GM21619 (cell line): ENCODE measurements at regions not wholly inside any gene's neighbourhood (a gene's known extent, or its start where the extent isn't known, plus 50 kb on each side); places are given as distances from the start of the nearest gene placed in this dataset.

Experiments
- ATAC-seq: cut with Tn5 transposase; IDR thresholded peaks from one replicate; pipeline ENCODE4 v1.9.1; 2021; ENCODE audit not compliant: unreplicated experiment

DNA sequence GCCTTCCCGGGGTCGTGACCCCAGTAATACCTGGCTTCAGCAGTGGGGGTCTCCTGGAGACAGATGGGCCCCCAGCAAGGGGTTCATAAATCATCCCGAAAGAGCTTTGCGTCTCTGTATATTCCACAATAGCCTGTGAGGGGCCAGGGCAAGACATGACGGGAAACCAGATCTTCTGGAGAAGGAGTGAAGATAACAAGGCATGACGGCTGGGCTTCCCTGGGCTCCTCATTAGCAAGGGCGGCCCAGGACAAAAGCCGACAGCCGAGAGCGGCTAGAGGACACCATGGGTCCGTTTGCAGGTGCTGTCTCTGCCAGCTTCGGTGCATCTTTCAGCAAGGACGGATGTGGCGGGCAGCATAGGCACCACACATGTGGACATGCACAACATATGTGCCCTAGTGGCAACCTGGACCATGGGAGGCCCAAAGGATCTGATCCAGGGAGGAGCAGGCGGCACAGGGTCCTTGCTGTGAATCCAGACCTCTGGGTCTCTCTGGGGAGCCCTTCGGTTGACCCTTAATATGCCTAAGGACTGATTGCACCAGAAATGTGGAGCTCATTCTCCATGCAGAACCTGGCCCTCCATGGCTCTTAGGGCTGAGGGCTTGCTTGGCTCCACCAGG, 136.9 kb upstream of the FOXF1 start:
- no peak for ATAC-seq

DNA sequence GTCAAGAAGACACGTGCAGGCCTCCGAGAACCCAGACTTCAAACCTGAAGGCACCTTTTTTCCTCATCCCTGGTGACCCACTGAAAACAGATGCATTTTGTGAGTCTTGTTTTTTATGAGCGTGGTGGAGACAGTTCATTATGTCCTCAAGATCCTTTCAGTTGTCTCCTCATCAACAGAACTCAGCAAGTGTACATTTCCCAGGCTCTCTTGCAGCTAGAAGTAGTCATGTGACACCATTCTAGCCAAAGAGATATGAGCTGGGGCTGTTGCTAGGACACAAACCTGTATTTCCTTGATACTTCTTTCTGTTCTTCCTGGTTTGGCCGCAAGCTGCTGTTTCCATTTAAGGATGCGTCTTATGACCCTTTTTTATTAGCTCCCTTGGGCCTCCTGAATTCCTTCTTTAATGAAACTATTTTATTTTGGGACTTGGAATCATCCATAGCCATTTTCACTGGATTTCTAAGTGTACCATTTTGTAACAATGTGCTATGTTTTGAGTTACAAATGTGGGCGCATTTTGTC, 135.7 kb upstream of the FOXF1 start:
- no peak for ATAC-seq

DNA sequence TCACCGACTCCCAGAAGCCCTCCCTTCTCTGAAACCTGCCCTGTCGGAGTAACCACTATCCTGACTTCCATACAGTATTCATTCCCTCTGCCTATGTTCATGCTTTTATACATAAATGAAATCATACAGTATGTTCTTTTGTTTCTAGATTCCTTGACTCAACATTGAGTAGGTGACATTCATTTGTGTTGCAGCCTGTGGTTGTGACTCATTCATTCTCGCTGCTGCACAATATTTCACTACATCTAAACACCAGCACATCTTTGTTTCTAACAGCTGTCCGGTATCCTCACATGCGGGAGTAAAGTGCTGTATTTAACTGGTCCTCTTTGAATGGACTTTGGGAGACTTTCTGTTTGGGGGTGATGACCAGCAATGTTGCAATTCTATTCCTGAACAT, 135.0 kb upstream of the FOXF1 start:
- ATAC-seq, result no peak

DNA sequence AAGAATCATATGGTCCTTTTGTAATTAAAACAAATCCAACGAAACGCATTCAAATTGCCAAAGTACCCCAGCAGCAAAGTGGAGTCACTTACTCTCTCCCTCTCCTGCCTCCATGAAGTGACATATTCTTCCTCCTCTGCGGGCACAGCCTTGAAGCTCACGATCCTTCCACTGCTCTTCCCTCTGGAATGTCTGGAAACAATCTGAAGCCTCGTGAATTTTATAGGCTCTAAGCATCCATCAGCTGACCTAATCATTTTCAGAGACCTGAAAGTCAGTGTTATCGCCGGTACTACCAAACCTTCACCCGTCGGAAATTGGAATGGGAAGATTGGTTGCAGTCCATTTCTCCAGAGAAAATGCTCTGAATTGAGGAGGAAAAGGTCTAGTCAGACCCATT, 134.5 kb upstream of the FOXF1 start:
- no peak for ATAC-seq

DNA sequence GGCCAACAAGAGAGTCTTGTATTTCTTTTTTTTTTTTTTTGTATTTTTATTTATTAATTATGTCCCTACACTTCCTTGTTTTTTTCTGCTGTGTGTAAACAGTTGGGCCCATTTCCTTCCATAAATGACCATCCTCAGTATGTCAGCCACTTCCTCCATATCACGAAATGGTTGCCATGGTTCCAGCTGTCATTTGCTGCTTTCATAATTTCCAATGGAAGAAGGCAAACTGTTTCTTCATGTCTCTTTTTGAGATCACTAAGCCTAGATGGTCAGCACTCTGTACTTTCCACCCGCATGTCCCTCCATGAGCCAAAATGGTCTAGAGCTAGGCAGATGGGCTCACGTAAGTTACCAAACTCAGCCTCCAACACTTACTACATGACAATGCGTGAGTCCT, 133.5 kb upstream of the FOXF1 start:
- ATAC-seq, result no peak

DNA sequence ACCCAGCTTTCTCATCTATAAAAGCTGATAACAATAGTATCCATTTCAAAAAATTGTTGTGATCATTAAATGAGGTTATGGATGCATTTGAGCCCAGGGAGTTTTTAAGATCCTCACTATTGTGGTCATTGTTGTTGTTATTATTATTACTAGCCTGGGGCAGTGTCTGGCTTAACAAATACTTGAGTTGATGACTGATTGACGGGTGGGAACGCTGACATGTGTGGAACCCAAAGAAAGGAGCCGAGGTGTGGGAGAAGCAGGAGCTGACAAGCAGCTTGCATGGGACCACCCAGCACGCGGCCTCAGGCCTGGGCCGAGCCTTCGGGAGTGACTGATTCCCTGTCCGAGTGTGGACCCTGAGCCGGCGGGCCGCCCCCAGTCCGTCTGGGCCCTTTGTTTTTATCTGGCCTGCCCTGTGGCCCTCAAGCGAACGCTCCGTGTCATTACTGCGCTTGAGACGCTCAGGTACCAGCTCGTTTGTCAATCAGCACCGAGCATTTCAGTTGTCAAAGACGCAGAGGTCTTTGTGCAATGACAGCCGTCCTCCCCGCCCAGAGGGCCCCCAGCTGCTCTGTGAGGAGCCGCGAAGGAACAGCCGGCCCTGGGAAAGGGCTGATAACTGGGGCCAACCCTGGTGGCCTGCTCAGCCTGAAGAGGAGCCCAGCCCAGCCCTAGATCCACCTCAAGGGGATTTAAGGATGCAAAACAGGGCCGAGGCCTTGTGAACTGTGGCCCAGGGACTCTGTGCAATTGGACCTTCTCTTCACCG, 132.9 kb upstream of the FOXF1 start:
- no peak for ATAC-seq

DNA sequence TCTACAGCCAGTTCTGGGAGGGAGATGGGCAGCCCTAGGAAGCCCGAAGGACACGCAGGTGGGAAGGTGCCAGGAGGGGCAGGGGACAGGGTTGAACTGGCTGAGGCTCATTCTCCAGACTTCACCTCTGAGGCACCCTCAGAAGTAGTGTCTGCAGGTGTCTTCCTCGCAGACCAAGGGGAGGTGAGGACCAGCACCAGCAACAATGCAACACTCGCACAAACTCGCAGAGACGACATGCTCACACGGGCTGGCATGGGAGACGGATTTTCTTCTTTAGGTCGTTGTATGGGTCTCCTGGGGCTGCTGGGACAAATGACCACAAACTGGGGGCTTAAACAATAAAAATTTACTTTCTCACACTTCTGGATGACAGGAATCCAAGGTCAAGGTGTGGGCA, 132.2 kb upstream of the FOXF1 start:
- no peak for ATAC-seq

DNA sequence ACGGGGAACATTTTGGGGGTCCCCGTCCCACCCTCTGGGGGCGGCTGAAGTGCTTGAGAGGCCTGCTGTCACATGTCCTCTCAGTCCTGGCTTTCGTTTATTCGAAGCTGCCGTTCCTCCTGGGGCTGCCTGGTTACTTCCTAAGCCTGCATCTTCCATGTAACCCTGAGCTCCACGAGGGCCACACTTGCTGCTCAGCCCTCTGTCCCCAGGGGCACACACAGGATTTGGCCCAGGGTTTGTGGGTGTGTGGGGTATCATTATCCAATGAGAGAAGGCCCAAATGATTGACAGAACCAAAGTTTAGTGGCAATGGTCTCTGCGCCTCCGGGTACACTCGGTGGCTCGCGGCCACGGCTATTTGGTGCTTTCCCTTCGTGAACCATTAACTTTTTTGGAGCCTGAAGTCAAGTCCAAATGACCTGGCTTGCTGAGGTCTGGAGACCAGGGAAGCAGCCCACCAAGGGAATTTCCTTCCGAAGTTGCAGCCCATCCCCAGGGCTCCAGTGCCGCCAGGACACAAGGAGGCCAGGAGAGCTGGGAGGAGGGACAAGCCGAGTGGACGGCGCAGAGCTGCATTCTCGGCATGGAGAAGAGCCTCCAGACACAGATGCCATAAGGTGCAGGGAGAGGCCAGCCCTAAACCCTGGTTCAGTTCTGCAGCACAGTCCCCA, 131.4 kb upstream of the FOXF1 start:
- ATAC-seq, result no peak

DNA sequence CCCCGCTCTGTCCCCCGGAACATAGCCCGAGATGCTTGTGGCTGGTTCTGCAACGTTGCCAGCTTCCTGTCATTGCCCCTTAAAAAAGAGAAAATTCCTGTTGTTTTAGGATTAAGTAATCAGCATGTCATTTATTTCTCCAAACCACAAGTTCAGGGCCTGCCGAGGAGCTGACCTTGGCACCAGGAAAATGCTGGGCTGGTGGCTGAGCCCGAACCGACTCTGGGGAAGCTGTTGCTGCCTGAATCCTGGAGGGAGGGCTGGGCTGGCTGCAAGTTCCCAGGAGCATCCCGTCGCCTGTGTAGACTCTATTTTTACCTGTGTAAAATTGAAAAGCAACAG, 130.9 kb upstream of the FOXF1 start:
- ATAC-seq, result no peak

DNA sequence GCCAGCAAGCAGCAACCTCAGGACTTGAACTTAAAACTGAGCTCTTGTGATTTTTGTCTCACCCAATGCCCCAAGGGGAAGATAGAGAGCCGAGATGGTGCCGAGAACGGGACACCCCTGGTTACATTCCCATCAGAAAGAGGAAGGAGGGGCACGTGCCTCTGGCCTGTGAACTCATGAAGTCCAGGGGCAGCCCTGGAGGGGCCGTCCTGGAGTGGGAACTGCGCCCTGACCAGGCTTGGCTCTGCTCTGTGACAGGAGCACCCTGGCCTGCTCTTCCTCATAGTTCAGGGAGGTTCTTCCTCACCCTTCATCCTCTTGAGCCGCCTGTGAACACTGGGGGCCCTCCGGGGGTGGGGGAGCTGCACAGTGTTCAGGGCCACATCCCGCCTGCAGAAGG, 130.3 kb upstream of the FOXF1 start:
- no peak for ATAC-seq

DNA sequence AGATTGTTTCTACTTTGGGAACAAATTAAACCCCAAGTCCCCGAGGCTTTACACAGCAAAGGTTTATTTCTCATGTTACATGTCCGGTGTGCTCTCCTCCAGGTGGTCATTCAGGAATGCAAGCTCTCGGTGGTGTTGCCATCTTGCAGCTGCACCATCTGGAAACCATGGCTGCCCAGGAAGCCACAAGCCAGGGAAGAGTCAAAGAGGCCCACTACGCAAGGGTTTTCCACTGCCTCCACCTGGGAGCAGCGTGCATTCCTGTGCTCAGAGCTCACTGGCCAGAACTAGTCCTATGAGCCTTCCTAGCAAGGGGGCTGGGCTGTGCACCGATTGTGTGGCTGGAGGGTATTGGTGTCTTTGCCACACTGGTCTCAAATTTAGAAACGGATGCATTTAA, 128.8 kb upstream of the FOXF1 start:
- no peak for ATAC-seq

DNA sequence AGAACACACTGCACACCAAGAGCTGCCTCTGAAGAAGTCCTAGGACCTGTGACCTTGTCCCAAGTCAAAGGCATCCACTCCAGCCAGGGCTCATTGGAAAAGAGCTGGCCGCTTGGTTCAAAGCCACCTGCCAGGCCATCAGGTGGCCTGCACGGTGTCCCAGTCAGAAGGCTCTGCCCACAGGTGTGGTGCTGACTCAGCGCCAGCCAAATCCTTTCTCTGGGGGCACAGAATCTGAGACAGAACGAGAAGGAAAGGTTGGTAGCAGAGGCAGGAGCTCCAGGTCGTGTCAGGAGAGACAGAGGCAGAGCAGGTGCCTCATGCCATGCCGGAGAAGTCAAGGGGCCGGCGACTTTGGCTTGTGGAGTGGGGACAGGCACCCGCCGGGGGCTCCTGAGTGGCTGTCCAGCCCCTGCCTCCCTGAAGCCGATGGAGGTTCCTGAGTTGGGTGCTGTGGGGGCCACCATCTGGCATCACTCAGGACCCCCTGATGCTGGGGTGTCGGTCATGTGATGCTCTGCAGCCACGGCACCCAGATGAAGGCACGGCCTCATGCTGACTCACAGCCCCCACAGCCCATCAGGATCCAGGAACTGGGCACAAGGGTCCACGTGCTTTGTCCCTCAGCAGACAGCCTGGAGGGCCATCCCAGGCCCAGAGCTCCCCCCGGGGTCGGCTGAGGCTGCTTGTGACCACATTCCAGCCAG, 128.1 kb upstream of the FOXF1 start:
- no peak for ATAC-seq

DNA sequence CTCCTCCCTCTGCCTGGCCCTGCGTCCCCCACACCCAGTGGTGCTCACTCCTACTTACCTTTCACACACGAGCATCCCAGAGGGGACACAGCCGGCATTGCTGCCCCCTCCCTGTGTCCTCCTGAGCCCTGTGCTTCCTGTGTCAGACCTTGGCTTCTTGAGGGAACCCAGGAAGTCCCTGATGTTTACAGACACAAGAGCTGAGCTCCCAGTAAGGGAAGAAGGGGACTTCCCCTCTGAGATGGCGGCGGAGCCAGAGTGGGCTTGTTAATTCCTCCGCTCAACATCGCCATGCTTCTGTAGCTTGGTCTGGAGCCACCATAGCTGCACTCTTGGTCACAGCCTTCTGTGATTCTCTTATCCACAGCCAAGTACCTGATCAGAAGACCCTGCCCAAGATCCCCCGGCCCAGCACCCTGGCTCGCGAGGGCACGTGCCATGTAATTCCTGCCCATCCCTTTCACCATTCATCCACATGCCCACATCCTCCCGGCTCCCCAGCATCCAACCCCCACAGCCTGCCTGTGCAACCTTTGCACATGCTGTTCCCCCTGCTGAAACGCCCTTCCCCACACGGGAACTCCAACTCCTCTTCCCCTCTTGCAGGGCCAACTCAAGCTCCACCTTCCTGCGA, 127.4 kb upstream of the FOXF1 start:
- no peak for ATAC-seq

DNA sequence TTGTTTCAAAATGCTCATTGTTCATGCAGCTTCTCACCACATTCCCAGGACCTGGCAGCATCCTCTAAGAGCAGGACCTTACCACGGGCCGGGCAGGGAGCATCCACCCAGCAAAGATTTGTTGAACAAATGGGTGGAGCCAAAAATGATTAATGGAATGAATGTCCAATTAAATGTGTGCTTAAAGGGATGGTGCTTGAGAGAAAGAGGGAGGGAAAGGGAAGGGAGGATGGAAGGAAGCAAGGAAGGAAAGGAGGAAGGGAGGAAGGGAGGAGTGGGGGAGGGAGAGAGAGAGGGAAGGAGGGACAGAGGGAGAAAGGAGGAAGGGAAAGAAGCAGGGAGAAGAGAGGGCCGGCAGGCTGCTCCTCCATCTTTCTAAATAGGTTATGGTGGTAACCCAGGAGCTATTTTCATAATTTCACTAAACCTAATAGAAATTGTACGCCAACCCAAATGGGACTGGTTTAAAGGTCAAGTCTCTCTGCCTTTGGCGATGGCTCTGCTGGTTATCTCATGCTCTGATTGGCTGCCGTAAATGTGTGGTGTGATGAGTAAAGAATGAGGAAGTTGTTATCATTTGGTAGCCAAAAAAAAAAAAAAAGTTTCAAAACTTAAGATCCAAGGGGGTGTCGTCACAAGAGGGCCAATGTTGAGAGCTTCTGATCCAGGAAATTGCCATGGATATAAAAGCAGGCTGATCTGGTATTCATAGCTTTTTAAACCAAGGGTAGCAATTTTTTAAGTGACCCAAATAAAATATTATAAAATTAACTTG, 126.7 kb upstream of the FOXF1 start:
- no peak for ATAC-seq

DNA sequence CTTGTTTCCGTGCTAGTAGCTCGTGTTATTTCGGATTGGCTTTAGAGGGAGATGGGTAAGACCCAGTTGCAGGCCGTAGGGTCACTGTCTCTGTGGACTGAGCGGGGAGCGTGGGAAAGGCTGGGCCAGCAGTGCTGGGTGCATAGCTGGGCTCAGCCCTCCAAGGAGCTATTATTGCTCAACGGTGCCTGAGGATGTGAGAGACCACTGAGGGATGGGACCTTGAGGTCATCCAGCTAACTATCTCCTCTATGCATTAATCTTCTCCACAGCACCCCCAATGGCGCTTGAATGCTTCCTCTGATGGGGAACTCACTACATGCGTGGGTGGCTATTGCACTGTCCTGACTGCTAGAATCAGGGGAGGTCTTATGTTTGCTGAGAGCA, 126.1 kb upstream of the FOXF1 start:
- no peak for ATAC-seq

DNA sequence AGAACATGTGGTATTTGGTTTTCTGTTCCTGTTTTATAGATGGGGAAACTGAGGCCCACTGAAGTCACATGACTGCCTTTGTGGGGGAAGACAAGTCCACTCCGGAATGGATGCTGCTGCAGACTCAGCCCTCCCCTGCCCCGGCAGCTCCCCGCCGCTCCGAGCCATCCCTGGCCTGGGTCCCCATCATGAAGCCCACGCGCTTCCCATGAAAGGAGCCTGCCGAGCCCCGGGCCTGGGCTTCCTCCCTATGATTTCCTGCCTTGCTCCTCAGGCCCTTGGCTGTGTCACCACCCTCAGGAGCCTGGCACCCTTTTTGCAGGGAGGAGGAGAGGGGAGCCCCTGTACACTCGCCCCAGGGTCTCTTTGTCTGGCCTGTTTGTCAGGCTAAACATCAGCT, 125.3 kb upstream of the FOXF1 start:
- ATAC-seq, result no peak

DNA sequence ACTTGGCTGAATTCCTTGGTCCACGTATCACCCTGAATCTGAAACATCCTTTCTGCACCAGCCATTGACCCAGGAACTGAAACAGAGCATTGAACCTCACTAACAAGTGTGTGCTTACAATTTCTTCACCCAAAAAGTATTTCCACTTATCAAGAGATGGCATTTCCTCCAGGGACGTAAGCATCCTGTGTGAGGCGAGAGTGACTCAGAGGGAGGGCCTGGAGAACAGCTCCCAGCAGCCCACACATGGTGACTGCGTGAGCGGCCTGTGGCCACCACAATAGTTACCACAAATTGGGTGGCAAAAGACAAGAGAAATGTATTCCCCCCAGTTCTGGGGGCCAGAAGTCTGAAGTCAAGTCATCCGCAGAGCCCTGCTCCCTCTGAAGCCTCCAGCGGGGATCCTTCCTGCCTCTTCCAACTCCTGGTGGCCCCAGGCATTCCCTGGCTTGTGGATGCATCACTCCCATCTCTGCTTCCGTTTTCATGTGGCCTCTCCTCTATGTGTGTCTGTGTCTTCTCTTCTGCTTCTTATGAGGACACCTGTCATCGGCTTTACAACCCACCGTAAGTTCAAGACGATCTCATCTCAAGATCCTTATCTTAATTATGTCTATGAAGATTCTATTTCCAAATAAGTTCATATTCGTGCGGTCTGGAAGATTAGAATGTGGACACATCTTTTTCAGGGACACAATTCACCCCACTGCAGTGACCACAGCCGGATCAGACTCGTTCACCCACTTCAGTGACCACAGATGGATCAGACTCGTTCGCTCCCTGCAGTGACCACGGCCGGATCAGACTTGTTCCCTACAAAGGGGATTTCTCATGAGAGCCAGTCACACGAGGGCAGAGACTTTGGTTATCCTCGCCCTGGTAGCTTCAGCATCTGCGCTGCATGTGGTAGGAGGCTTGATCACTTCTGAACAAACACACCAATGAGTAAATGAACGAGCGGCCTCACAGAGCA, 122.6 kb upstream of the FOXF1 start:
- ATAC-seq, result no peak

DNA sequence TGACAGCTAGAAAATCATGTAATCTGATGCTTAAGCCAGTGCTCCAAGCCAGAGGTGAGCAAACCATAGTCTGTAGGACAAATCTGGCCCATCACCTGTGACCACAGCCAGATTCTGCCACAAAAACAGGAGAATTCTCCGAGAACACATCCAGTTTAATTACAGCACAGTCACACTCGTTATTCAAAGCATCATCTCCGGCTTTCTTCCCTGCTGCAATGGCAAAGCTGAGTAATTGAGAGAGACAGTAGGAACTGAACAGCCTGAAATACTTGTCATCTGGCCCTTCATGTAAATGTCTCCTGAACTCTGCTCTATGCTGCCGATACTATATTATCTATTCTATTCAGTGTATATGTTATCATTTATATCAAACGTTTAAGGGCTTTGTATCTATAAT, 121.4 kb upstream of the FOXF1 start:
- ATAC-seq, result no peak

DNA sequence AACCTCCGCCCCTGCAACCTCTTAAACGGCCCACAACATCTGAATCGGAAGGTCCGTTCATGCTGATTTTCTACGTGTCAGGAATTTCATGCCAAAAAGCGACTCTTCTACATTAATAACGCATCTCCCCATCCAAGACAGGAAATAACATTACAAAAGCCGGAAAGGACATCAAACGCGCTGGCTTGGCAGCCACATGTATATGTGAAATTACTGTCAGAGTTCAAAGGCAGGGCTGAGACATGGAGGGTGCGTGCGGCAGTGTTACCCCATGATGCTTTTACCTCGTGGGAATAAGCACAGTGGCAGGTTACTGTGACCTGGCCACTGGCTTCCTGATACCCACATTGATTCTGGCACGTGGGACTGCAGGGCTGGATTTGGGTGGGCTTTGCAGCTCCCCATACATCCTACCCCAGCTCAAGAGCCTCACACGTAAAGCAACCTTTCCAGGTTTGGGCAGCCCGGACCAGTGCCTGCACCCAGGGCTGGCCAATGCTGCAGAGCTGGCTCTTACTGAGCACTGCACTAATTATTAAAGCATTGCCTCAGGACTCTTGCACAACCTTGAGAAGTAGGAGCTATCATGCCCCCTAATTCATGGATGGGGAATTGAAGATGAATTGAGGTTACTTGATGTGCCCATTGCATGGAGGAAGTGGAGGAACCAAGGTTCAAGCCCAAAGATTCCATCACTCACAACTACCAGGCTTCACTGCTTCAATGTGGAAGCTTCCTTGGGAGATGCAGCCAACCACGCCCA, 120.6 kb upstream of the FOXF1 start:
- ATAC-seq, result no peak
